PC-3 (cell line): ENCODE measurements at regions not wholly inside any gene's neighbourhood (a gene's known extent, or its start where the extent isn't known, plus 50 kb on each side); places are given as distances from the start of the nearest gene placed in this dataset.

ENCODE experiments used
- ATAC-seq: fragments of 200-7000 bp; cut with Tn5 transposase; 2 replicates; pipeline ENCODE4 v1.9.1; 2020; ENCODE audit warnings: mild to moderate bottlenecking, moderate library complexity
- BruUV-seq: library from RNA; stranded (reverse); fragments of 400-500 nt; replicated peaks from 2 replicates; lab custom pipeline; 2021; lab: Mats Ljungman, UMichigan
- CTCF ChIA-PET: fragments of 300-600 bp; sonication (Branson Sonifier 250); formaldehyde crosslinking; loops from one replicate; lab custom pipeline; 2022; ENCODE audit warnings: antibody characterized with exemption; lab: Charles Lee
- POLR2A ChIA-PET: fragments of 300-600 bp; sonication (Branson Sonifier 250); formaldehyde crosslinking; loops from one replicate; lab custom pipeline; 2022; ENCODE audit warnings: antibody characterized with exemption; ENCODE audit not compliant: unreplicated experiment; lab: Charles Lee
- DNase-seq: peaks from one replicate; pipeline ENCODE4 v3.0.0-alpha.2; 2015
- H2AFZ ChIP-seq: fragments of 300-600 bp; sonication (generic); 2 replicates; pipeline ENCODE4 v1.6.0; 2016; ENCODE audit warnings: antibody characterized with exemption, low read length
- H3F3A ChIP-seq: fragments of 300-600 bp; sonication (generic); one replicate; pipeline ENCODE4 v1.6.0; 2017; ENCODE audit warnings: antibody characterized with exemption, low read length, control low read depth, mild to moderate bottlenecking; ENCODE audit not compliant: unreplicated experiment
- H3K27ac ChIP-seq: fragments of 300-600 bp; sonication (generic); 2 replicates; pipeline ENCODE4 v1.5.1; 2016; ENCODE audit warnings: mild to moderate bottlenecking, low read length
- H3K27me3 ChIP-seq: fragments of 300-600 bp; sonication (generic); 2 replicates; pipeline ENCODE4 v1.6.1; 2016; ENCODE audit warnings: low read length, mixed read lengths
- H3K36me3 ChIP-seq: fragments of 300-600 bp; sonication (generic); 2 replicates; pipeline ENCODE4 v1.6.1; 2016; ENCODE audit warnings: low read depth, mixed run types, low read length, mixed read lengths
- H3K4me1 ChIP-seq: fragments of 300-600 bp; sonication (generic); 2 replicates; pipeline ENCODE4 v1.5.1; 2016; ENCODE audit warnings: low read length; ENCODE audit not compliant: insufficient read depth
- H3K4me2 ChIP-seq: fragments of 300-600 bp; sonication (generic); 2 replicates; pipeline ENCODE4 v1.6.0; 2016; ENCODE audit warnings: low read length
- H3K4me3 ChIP-seq: fragments of 300-600 bp; sonication (generic); 2 replicates; pipeline ENCODE4 v1.5.1; 2016; ENCODE audit warnings: mild to moderate bottlenecking, low read length, mixed read lengths
- H3K79me2 ChIP-seq: fragments of 300-600 bp; sonication (generic); 2 replicates; pipeline ENCODE4 v1.6.1; 2017; ENCODE audit warnings: low read length, mixed read lengths
- H3K9ac ChIP-seq: fragments of 300-600 bp; sonication (generic); 2 replicates; pipeline ENCODE4 v1.6.0; 2016; ENCODE audit warnings: mild to moderate bottlenecking, low read length
- H3K9me2 ChIP-seq: fragments of 300-600 bp; sonication (generic); replicated peaks from 2 replicates; pipeline ENCODE4 v1.6.1; 2016; ENCODE audit warnings: mixed run types, low read length, mixed read lengths
- H3K9me3 ChIP-seq: fragments of 300-600 bp; sonication (generic); 2 replicates; pipeline ENCODE4 v1.6.1; 2016; ENCODE audit warnings: low read length, mixed read lengths
- H4K20me1 ChIP-seq: fragments of 300-600 bp; sonication (generic); 2 replicates; pipeline ENCODE4 v1.6.1; 2016; ENCODE audit warnings: low read length, mixed read lengths
- EZH2 ChIP-seq: fragments of 300-600 bp; sonication (generic); IDR thresholded peaks from one replicate; pipeline ENCODE4 v1.6.1; 2017; ENCODE audit warnings: antibody characterized with exemption, mild to moderate bottlenecking, low read length; ENCODE audit not compliant: unreplicated experiment
- EZH2phosphoT487 ChIP-seq: fragments of 300-600 bp; sonication (generic); IDR thresholded peaks from 2 replicates; pipeline ENCODE4 v1.6.1; 2018; ENCODE audit warnings: mild to moderate bottlenecking, antibody characterized with exemption, low read length, borderline replicate concordance
- intact Hi-C: fragments of 100-400 bp; cut with micrococcal nuclease; formaldehyde crosslinking; loops from 2 replicates; pipeline ENCODE4 v1.9.0; 2023
- TF ChIP-seq, protein P1 (sequence below): fragments of 300-600 bp; sonication (generic); conservative IDR thresholded peaks from 2 replicates; pipeline ENCODE4 v1.5.1; 2017; ENCODE audit warnings: antibody characterized with exemption, low read depth, mild to moderate bottlenecking, low read length

DNA sequence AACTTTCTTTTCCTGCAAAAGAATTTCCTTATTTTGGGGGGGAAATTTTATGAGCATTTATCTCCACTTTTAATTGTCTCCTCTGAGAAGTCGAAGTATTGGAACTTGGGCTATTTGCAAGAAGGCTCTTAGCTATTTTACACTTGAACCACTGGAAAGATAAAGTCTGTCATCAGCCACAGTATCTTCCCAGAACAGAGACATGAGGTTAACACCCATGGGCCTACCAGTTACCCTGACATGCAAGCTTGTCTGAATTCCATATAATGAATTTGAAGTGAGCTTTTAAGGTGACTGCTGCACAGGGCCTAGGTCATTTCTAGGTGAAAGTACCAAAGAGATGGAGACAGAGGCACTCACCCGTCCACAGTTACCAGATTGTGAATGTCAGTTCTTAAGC lies 193.1 kb downstream of the SIM1 start:
- no peaks in the 10 kb centered on the region for H3K79me2 ChIP-seq
- no peak overlapping the region for H3K27ac ChIP-seq
- no peak overlapping the region for H3K4me2 ChIP-seq
- ChIA-PET CTCF (no interaction called here), POLR2A (no interaction called here)
- H3K9me3 ChIP-seq, result no peaks in the 10 kb centered on the region
- no peak overlapping the region for H2AFZ ChIP-seq
- no peaks in the 10 kb centered on the region for H3K27me3 ChIP-seq
- no TSS peak for BruUV-seq
- TF ChIP-seq, protein P1, sequence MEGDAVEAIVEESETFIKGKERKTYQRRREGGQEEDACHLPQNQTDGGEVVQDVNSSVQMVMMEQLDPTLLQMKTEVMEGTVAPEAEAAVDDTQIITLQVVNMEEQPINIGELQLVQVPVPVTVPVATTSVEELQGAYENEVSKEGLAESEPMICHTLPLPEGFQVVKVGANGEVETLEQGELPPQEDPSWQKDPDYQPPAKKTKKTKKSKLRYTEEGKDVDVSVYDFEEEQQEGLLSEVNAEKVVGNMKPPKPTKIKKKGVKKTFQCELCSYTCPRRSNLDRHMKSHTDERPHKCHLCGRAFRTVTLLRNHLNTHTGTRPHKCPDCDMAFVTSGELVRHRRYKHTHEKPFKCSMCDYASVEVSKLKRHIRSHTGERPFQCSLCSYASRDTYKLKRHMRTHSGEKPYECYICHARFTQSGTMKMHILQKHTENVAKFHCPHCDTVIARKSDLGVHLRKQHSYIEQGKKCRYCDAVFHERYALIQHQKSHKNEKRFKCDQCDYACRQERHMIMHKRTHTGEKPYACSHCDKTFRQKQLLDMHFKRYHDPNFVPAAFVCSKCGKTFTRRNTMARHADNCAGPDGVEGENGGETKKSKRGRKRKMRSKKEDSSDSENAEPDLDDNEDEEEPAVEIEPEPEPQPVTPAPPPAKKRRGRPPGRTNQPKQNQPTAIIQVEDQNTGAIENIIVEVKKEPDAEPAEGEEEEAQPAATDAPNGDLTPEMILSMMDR, result no peak
- TF ChIP-seq EZH2, result no peak
- no peak for TF ChIP-seq EZH2phosphoT487
- no peaks in the 10 kb centered on the region for H3K36me3 ChIP-seq
- H3K4me3 ChIP-seq, result no peak overlapping the region
- DNase-seq (no peak), ATAC-seq (no peak)
- intact Hi-C loops, result no loop called here
- no peak overlapping the region for H3K9ac ChIP-seq
- H3K4me1 ChIP-seq, result peaks cover 16% of the 10 kb centered on the region; the same call in 1 of the 2 replicates
- no peaks in the 10 kb centered on the region for H3K9me2 ChIP-seq
- no peaks in the 10 kb centered on the region for H4K20me1 ChIP-seq
- H3F3A ChIP-seq, result no peaks in the 10 kb centered on the region

DNA sequence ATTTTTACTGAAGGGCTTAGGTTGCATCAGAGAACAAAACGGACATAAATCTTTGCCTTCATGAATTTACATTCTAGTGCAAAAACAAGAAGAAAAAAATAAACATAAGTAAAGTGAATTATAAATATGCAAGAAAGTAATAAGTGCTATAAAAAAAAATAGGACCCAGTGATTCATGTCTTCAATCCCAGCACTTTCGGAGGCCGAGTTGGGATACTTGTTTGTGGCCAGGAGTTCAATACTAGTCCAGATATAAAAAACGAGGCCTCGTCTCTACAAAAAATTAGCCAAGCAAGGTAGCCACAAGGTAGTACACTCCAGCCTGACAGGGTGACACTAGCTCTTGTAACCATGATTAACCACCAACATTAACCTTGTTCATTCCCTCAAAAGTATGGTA lies 193.5 kb downstream of the SIM1 start:
- no TSS peak for BruUV-seq
- H3K27me3 ChIP-seq, result no peaks in the 10 kb centered on the region
- H3K36me3 ChIP-seq, result no peaks in the 10 kb centered on the region
- H3K27ac ChIP-seq, result no peak overlapping the region
- H3F3A ChIP-seq, result no peaks in the 10 kb centered on the region
- no peaks in the 10 kb centered on the region for H3K9me2 ChIP-seq
- DNase-seq (no peak), ATAC-seq (no peak)
- no peak overlapping the region for H3K4me2 ChIP-seq
- peaks cover 16% of the 10 kb centered on the region; the same call in 1 of the 2 replicates for H3K4me1 ChIP-seq
- H3K4me3 ChIP-seq, result no peak overlapping the region
- TF ChIP-seq, protein P1, result no peak
- no peak for TF ChIP-seq EZH2phosphoT487
- no peak for TF ChIP-seq EZH2
- H3K9ac ChIP-seq, result no peak overlapping the region
- H3K9me3 ChIP-seq, result no peaks in the 10 kb centered on the region
- CTCF ChIA-PET, result no interaction called here
- POLR2A ChIA-PET, result no interaction called here
- H4K20me1 ChIP-seq, result no peaks in the 10 kb centered on the region
- no peaks in the 10 kb centered on the region for H3K79me2 ChIP-seq
- intact Hi-C loops, result no loop called here
- no peak overlapping the region for H2AFZ ChIP-seq

DNA sequence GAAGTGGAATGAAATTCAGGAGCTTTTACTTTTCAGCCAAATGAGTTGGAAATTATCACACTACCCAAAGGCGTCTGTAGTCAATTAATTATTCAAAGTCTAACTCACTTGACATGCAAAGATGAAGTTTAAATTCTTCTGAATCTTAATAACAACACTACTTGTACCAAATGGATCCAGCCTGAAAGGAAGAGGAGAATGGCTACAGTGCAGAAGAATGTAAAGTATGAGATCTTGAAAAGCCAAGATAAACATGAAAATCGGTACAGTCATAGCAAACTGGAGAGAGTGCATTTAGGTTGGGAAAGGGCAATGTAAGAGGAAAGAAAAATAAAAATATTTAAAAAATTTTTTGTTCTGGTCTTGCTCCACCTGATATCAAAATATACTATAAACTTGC lies 195.5 kb downstream of the SIM1 start:
- no TSS peak for BruUV-seq
- H2AFZ ChIP-seq, result no peak overlapping the region
- no peaks in the 10 kb centered on the region for H3K9me3 ChIP-seq
- no peak for TF ChIP-seq EZH2phosphoT487
- TF ChIP-seq, protein P1, result no peak
- no peak for TF ChIP-seq EZH2
- intact Hi-C loops, result no loop called here
- no peaks in the 10 kb centered on the region for H3K79me2 ChIP-seq
- H4K20me1 ChIP-seq, result no peaks in the 10 kb centered on the region
- H3K9ac ChIP-seq, result no peak overlapping the region
- no peak overlapping the region for H3K4me2 ChIP-seq
- ATAC-seq (0 out of 2 replicates have a peak, but pooled peaks have one; percentile 31), DNase-seq (peak; percentile 33)
- no peaks in the 10 kb centered on the region for H3K36me3 ChIP-seq
- POLR2A ChIA-PET, result no interaction called here
- H3K9me2 ChIP-seq, result no peaks in the 10 kb centered on the region
- H3K4me3 ChIP-seq, result no peak overlapping the region
- H3K27me3 ChIP-seq, result no peaks in the 10 kb centered on the region
- H3K27ac ChIP-seq, result no peak overlapping the region
- no peaks in the 10 kb centered on the region for H3F3A ChIP-seq
- H3K4me1 ChIP-seq, result peaks cover 16% of the 10 kb centered on the region; the same call in 1 of the 2 replicates
- CTCF ChIA-PET, result no interaction called here
